ENCODE measurements at regions not wholly inside any gene's neighbourhood (a gene's known extent, or its start where the extent isn't known, plus 50 kb on each side); places are given as distances from the start of the nearest gene placed in this dataset.

- H3K27me3 ChIP-seq (ENCODE audit: insufficient read depth, low read length, poor library complexity) = peaks cover 10% of the 10 kb centered on the region
- no peaks in the 10 kb centered on the region for H3K4me1 ChIP-seq (ENCODE audit: insufficient read depth, low read length)
- no peak overlapping the region for H3K4me2 ChIP-seq (ENCODE audit: insufficient read depth, low read length)
- peaks cover 3% of the 10 kb centered on the region for H3K9me3 ChIP-seq (ENCODE audit: insufficient read depth, low read length, severe bottlenecking)
- TF ChIP-seq CTCF (IDR thresholded peaks at IDR 0.05; ENCODE audit: borderline replicate concordance, extremely low read depth, low read length, poor library complexity, severe bottlenecking) (no peak), EZH2 (IDR thresholded peaks at IDR 0.05; ENCODE audit: borderline replicate concordance, low read depth, low read length, severe bottlenecking) (no peak)
- no peak for DNase-seq
- no peak overlapping the region for H2AFZ ChIP-seq (ENCODE audit: low read depth, low read length)
- H3K79me2 ChIP-seq (ENCODE audit: insufficient read depth, low read length) = no peaks in the 10 kb centered on the region
- no peak for ATAC-seq (ENCODE audit: insufficient read depth, low read depth)
- H3K4me3 ChIP-seq (ENCODE audit: low read depth in 1 of 2, low read length in 2 of 2) = no peak overlapping the region
- no peak overlapping the region for H3K9ac ChIP-seq (ENCODE audit: low read depth, low read length)
- H3K36me3 ChIP-seq (ENCODE audit: insufficient read depth, low read length) = no peaks in the 10 kb centered on the region
- H4K20me1 ChIP-seq (ENCODE audit: insufficient read depth, low read length) = no peaks in the 10 kb centered on the region
- H3K27ac ChIP-seq (ENCODE audit: low read length) = no peak overlapping the region
These were observed 86.6 kb upstream of the NEO1 start for GRCh38 chr15:72965671-72966070.

- no peak overlapping the region for H3K9ac ChIP-seq (ENCODE audit: low read depth, low read length)
- no peaks in the 10 kb centered on the region for H3K36me3 ChIP-seq (ENCODE audit: insufficient read depth, low read length)
- H3K27me3 ChIP-seq (ENCODE audit: insufficient read depth, low read length, poor library complexity) = peaks cover 5% of the 10 kb centered on the region
- H3K27ac ChIP-seq (ENCODE audit: low read length) = no peak overlapping the region
- no peaks in the 10 kb centered on the region for H3K79me2 ChIP-seq (ENCODE audit: insufficient read depth, low read length)
- no peak for DNase-seq
- ATAC-seq (ENCODE audit: insufficient read depth, low read depth) = no peak
- H3K4me1 ChIP-seq (ENCODE audit: insufficient read depth, low read length) = no peaks in the 10 kb centered on the region
- no peaks in the 10 kb centered on the region for H4K20me1 ChIP-seq (ENCODE audit: insufficient read depth, low read length)
- peaks cover 3% of the 10 kb centered on the region for H3K9me3 ChIP-seq (ENCODE audit: insufficient read depth, low read length, severe bottlenecking)
- TF ChIP-seq EZH2 (IDR thresholded peaks at IDR 0.05; ENCODE audit: borderline replicate concordance, low read depth, low read length, severe bottlenecking) (no peak), CTCF (IDR thresholded peaks at IDR 0.05; ENCODE audit: borderline replicate concordance, extremely low read depth, low read length, poor library complexity, severe bottlenecking) (no peak)
- H3K4me3 ChIP-seq (ENCODE audit: low read depth in 1 of 2, low read length in 2 of 2) = no peak overlapping the region
- no peak overlapping the region for H2AFZ ChIP-seq (ENCODE audit: low read depth, low read length)
- no peak overlapping the region for H3K4me2 ChIP-seq (ENCODE audit: insufficient read depth, low read length)
These were observed 87.7 kb upstream of the NEO1 start for GRCh38 chr15:72964542-72964941.

DNA sequence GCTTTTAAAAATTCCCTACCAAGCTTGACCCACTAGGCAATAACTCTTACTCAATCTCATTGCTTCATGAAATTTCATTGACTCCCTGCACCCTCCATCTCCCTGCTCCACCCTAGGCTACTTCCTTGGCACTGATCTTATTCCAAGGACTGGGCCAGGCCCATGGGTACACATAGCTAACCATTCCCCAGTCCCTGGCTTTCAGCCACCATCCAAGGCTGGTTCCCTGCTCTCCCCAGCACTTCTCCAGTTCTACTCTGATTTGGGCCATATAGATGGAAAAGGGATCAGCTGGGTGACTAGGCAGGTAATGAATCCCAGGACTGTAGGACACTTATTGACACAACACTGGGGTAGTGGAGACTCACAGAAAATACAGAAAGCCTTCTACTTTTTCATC lies 88.1 kb upstream of the NEO1 start:
- H3K27ac ChIP-seq (ENCODE audit: low read length) = no peak overlapping the region
- H3K79me2 ChIP-seq (ENCODE audit: insufficient read depth, low read length) = no peaks in the 10 kb centered on the region
- no peaks in the 10 kb centered on the region for H3K36me3 ChIP-seq (ENCODE audit: insufficient read depth, low read length)
- no peak for DNase-seq
- H3K4me3 ChIP-seq (ENCODE audit: low read depth in 1 of 2, low read length in 2 of 2) = no peak overlapping the region
- H3K9me3 ChIP-seq (ENCODE audit: insufficient read depth, low read length, severe bottlenecking) = peaks cover 3% of the 10 kb centered on the region
- no peak for TF ChIP-seq EZH2 (IDR thresholded peaks at IDR 0.05; ENCODE audit: borderline replicate concordance, low read depth, low read length, severe bottlenecking)
- no peak for TF ChIP-seq CTCF (IDR thresholded peaks at IDR 0.05; ENCODE audit: borderline replicate concordance, extremely low read depth, low read length, poor library complexity, severe bottlenecking)
- no peak overlapping the region for H3K9ac ChIP-seq (ENCODE audit: low read depth, low read length)
- no peaks in the 10 kb centered on the region for H4K20me1 ChIP-seq (ENCODE audit: insufficient read depth, low read length)
- no peak overlapping the region for H3K4me2 ChIP-seq (ENCODE audit: insufficient read depth, low read length)
- no peaks in the 10 kb centered on the region for H3K4me1 ChIP-seq (ENCODE audit: insufficient read depth, low read length)
- no peak overlapping the region for H2AFZ ChIP-seq (ENCODE audit: low read depth, low read length)
- no peak for ATAC-seq (ENCODE audit: insufficient read depth, low read depth)
- peaks cover 2% of the 10 kb centered on the region for H3K27me3 ChIP-seq (ENCODE audit: insufficient read depth, low read length, poor library complexity)
